ENCODE measurements at regions not wholly inside any gene's neighbourhood (a gene's known extent, or its start where the extent isn't known, plus 50 kb on each side); places are given as distances from the start of the nearest gene placed in this dataset.

DNA sequence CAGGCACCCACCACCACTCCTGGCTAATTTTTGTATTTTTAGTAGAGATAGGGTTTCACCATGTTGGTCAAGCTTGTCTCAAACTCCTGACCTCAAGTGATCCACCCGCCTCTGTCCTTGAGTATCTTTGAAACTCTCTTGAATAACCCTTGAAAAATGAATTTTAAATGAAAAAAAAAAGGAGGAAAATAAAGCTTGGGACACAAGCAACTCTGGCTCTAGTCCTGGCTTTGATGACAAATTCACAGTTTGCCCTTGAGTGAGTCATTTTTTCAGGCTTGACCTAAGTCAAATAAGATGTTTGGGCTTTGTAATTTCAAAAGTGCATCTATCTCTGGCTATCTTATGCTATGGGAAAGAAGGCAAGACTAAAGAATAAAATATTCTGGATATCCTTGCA lies 79.0 kb upstream of the TRIB2 start:
- TF ChIP-seq, protein P1, sequence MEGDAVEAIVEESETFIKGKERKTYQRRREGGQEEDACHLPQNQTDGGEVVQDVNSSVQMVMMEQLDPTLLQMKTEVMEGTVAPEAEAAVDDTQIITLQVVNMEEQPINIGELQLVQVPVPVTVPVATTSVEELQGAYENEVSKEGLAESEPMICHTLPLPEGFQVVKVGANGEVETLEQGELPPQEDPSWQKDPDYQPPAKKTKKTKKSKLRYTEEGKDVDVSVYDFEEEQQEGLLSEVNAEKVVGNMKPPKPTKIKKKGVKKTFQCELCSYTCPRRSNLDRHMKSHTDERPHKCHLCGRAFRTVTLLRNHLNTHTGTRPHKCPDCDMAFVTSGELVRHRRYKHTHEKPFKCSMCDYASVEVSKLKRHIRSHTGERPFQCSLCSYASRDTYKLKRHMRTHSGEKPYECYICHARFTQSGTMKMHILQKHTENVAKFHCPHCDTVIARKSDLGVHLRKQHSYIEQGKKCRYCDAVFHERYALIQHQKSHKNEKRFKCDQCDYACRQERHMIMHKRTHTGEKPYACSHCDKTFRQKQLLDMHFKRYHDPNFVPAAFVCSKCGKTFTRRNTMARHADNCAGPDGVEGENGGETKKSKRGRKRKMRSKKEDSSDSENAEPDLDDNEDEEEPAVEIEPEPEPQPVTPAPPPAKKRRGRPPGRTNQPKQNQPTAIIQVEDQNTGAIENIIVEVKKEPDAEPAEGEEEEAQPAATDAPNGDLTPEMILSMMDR (IDR thresholded peaks at IDR 0.05): no peak
- TF ChIP-seq POLR2A (IDR thresholded peaks at IDR 0.05): no peak
